HEK293 (cell line): ENCODE measurements at regions not wholly inside any gene's neighbourhood (a gene's known extent, or its start where the extent isn't known, plus 50 kb on each side); places are given as distances from the start of the nearest gene placed in this dataset.

ENCODE experiments used
- MYNN ChIP-seq: fragments of 450-650 bp; formaldehyde crosslinking; IDR thresholded peaks from 2 replicates; pipeline ENCODE4 v1.5.1; 2016; ENCODE audit warnings: missing biosample characterization, missing genetic modification characterization, borderline replicate concordance
- TCF7L2 ChIP-seq: IDR thresholded peaks from 2 replicates; pipeline ENCODE4 v1.6.1; 2011; ENCODE audit warnings: low read depth, mild to moderate bottlenecking, inconsistent platforms, low read length, moderate library complexity, borderline replicate concordance
- ZFP69B ChIP-seq: fragments of 450-650 bp; formaldehyde crosslinking; IDR thresholded peaks from 2 replicates; pipeline ENCODE4 v1.5.1; 2016; ENCODE audit warnings: missing biosample characterization, missing genetic modification characterization
- ZNF600 ChIP-seq: fragments of 450-650 bp; formaldehyde crosslinking; IDR thresholded peaks from 2 replicates; pipeline ENCODE4 v1.5.1; 2016; ENCODE audit warnings: missing biosample characterization, missing genetic modification characterization
- TF ChIP-seq, protein P1 (sequence below): fragments of 450-650 bp; formaldehyde crosslinking; IDR thresholded peaks from 2 replicates; pipeline ENCODE4 v1.5.1; 2016; ENCODE audit warnings: missing biosample characterization, missing genetic modification characterization
- TF ChIP-seq, protein P2 (sequence below): fragments of 450-650 bp; formaldehyde crosslinking; IDR thresholded peaks from 2 replicates; pipeline ENCODE4 v1.5.1; 2016; ENCODE audit warnings: missing biosample characterization, missing genetic modification characterization

DNA sequence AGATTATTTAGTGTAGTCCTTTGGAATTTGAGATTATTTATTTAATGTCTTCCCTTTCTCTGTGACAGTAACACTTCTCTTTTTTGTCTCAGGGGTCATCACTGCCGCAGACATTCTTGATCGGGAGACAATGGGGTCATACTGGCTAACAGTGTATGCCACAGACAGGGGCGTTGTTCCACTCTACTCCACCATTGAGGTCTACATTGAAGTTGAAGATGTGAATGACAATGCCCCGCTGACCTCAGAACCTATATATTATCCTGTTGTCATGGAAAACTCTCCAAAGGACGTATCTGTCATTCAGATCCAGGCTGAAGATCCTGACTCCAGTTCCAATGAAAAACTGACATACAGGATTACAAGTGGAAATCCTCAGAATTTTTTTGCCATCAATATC lies 299.9 kb downstream of the FAT3 start:
- TF ChIP-seq MYNN (tag by site-specific recombination) = no peak
- no peak for TF ChIP-seq ZFP69B
- TF ChIP-seq, protein P1, sequence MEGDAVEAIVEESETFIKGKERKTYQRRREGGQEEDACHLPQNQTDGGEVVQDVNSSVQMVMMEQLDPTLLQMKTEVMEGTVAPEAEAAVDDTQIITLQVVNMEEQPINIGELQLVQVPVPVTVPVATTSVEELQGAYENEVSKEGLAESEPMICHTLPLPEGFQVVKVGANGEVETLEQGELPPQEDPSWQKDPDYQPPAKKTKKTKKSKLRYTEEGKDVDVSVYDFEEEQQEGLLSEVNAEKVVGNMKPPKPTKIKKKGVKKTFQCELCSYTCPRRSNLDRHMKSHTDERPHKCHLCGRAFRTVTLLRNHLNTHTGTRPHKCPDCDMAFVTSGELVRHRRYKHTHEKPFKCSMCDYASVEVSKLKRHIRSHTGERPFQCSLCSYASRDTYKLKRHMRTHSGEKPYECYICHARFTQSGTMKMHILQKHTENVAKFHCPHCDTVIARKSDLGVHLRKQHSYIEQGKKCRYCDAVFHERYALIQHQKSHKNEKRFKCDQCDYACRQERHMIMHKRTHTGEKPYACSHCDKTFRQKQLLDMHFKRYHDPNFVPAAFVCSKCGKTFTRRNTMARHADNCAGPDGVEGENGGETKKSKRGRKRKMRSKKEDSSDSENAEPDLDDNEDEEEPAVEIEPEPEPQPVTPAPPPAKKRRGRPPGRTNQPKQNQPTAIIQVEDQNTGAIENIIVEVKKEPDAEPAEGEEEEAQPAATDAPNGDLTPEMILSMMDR (tag by site-specific recombination) = no peak
- TF ChIP-seq ZNF600 (tag by site-specific recombination) = no peak
- TF ChIP-seq, protein P2, sequence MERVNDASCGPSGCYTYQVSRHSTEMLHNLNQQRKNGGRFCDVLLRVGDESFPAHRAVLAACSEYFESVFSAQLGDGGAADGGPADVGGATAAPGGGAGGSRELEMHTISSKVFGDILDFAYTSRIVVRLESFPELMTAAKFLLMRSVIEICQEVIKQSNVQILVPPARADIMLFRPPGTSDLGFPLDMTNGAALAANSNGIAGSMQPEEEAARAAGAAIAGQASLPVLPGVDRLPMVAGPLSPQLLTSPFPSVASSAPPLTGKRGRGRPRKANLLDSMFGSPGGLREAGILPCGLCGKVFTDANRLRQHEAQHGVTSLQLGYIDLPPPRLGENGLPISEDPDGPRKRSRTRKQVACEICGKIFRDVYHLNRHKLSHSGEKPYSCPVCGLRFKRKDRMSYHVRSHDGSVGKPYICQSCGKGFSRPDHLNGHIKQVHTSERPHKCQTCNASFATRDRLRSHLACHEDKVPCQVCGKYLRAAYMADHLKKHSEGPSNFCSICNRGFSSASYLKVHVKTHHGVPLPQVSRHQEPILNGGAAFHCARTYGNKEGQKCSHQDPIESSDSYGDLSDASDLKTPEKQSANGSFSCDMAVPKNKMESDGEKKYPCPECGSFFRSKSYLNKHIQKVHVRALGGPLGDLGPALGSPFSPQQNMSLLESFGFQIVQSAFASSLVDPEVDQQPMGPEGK (tag by site-specific recombination) = no peak
- no peak for TF ChIP-seq TCF7L2
